ENCODE measurements at regions not wholly inside any gene's neighbourhood (a gene's known extent, or its start where the extent isn't known, plus 50 kb on each side); places are given as distances from the start of the nearest gene placed in this dataset.
"Not testable (repeated sequence)": the region's sequence is repeated elsewhere in the genome, so short reads cannot be mapped to it uniquely, and the experiment has no call there.

GRCh38 chr7:35910621-35911020 is 109.8 kb downstream of the SEPTIN7 start:
- not testable (repeated sequence) for TF ChIP-seq CTCF (IDR thresholded peaks at IDR 0.05; ENCODE audit: insufficient read depth, low read length, poor library complexity, severe bottlenecking); EZH2phosphoT487 (conservative IDR thresholded peaks at IDR 0.05; ENCODE audit: low read length)

Measured in SU-DHL-6 (cell line).